Smooth muscle cell (in vitro differentiated cells): ENCODE measurements at regions not wholly inside any gene's neighbourhood (a gene's known extent, or its start where the extent isn't known, plus 50 kb on each side); places are given as distances from the start of the nearest gene placed in this dataset.

Source experiments
- DNase-seq: peaks from one replicate; lab custom pipeline; 2025; ENCODE audit not compliant: unreplicated experiment; lab: John Stamatoyannopoulos, UW
- H2AFZ ChIP-seq: fragments of 200-600 bp; sonication (generic); 2 replicates; pipeline ENCODE4 v1.6.0; 2016; ENCODE audit warnings: antibody characterized with exemption, low read depth, mild to moderate bottlenecking
- H3F3A ChIP-seq: fragments of 200-600 bp; sonication (generic); 2 replicates; pipeline ENCODE4 v1.6.0; 2017; ENCODE audit warnings: antibody characterized with exemption, low read depth
- H3K27ac ChIP-seq: fragments of 200-600 bp; sonication (generic); 2 replicates; pipeline ENCODE4 v1.5.1; 2016; ENCODE audit warnings: low read depth, mild to moderate bottlenecking
- H3K27me3 ChIP-seq: fragments of 200-600 bp; sonication (generic); 2 replicates; pipeline ENCODE4 v1.6.1; 2016; ENCODE audit warnings: low read depth, mild to moderate bottlenecking
- H3K36me3 ChIP-seq: fragments of 200-600 bp; sonication (generic); 2 replicates; pipeline ENCODE4 v1.5.1; 2016; ENCODE audit warnings: low read depth
- H3K4me1 ChIP-seq: fragments of 200-600 bp; sonication (generic); 2 replicates; pipeline ENCODE4 v1.5.1; 2016; ENCODE audit warnings: low read depth
- H3K4me2 ChIP-seq: fragments of 200-600 bp; sonication (generic); 2 replicates; pipeline ENCODE4 v1.6.0; 2016; ENCODE audit warnings: mild to moderate bottlenecking
- H3K4me3 ChIP-seq: fragments of 200-600 bp; sonication (generic); 2 replicates; pipeline ENCODE4 v1.5.1; 2016; ENCODE audit warnings: mild to moderate bottlenecking
- H3K79me2 ChIP-seq: fragments of 200-600 bp; sonication (generic); 2 replicates; pipeline ENCODE4 v1.6.0; 2016; ENCODE audit warnings: low read depth, mild to moderate bottlenecking
- H3K9ac ChIP-seq: fragments of 200-600 bp; sonication (generic); 2 replicates; pipeline ENCODE4 v1.6.0; 2016; ENCODE audit warnings: low read depth
- H3K9me3 ChIP-seq: fragments of 200-600 bp; sonication (generic); replicated peaks from 2 replicates; pipeline ENCODE4 v1.5.1; 2016; ENCODE audit warnings: low read depth
- H4K20me1 ChIP-seq: fragments of 200-600 bp; sonication (generic); 2 replicates; pipeline ENCODE4 v1.6.0; 2016; ENCODE audit warnings: low read depth
- CTCF ChIP-seq: fragments of 200-600 bp; sonication (generic); IDR thresholded peaks from 2 replicates; pipeline ENCODE4 v1.5.1; 2017; ENCODE audit warnings: borderline replicate concordance, mild to moderate bottlenecking, antibody characterized with exemption; ENCODE audit not compliant: insufficient read depth, poor library complexity, severe bottlenecking
- WGBS: methylation state at CpG from one replicate; pipeline ENCODE4 v1.1.7; 2016; ENCODE audit warnings: low lambda C conversion rate; 5-methylcytosine and 5-hydroxymethylcytosine counted together

GRCh38 chr13:110807546-110807945 lies 94.0 kb downstream of the ING1 start:
- Histone ChIP-seq H3K9ac (no peak overlapping the region), H4K20me1 (no peaks in the 10 kb centered on the region), H3K4me1 (no peaks in the 10 kb centered on the region), H2AFZ (no peak overlapping the region), H3K79me2 (no peaks in the 10 kb centered on the region), H3K27me3 (no peaks in the 10 kb centered on the region), H3F3A (no peaks in the 10 kb centered on the region), H3K9me3 (no peaks in the 10 kb centered on the region), H3K4me2 (no peak overlapping the region), H3K36me3 (no peaks in the 10 kb centered on the region), H3K4me3 (no peak overlapping the region), H3K27ac (no peak overlapping the region)
- DNase-seq, result no peak
- WGBS, result 100% methylated on average over 1 of the region's 1 CpG
- no peak for TF ChIP-seq CTCF

- H3K27me3 ChIP-seq, result no peaks in the 10 kb centered on the region
- H4K20me1 ChIP-seq, result no peaks in the 10 kb centered on the region
- no peak overlapping the region for H3K9ac ChIP-seq
- no peak for DNase-seq
- no peak overlapping the region for H3K27ac ChIP-seq
- H3K4me3 ChIP-seq, result no peak overlapping the region
- TF ChIP-seq CTCF, result no peak
- no peak overlapping the region for H2AFZ ChIP-seq
- H3K4me1 ChIP-seq, result no peaks in the 10 kb centered on the region
- no peak overlapping the region for H3K4me2 ChIP-seq
- no peaks in the 10 kb centered on the region for H3K9me3 ChIP-seq
- H3K36me3 ChIP-seq, result no peaks in the 10 kb centered on the region
- WGBS, result 72% methylated on average over 4 of the region's 4 CpGs
- H3K79me2 ChIP-seq, result no peaks in the 10 kb centered on the region
- no peaks in the 10 kb centered on the region for H3F3A ChIP-seq
These were observed 94.6 kb downstream of the ING1 start for GRCh38 chr13:110808138-110808537.

GRCh38 chr13:110809871-110810486 lies 96.5 kb downstream of the ING1 start:
- H3K27ac ChIP-seq, result no peak overlapping the region
- no peaks in the 10 kb centered on the region for H3K9me3 ChIP-seq
- no peak overlapping the region for H2AFZ ChIP-seq
- H3K27me3 ChIP-seq, result no peaks in the 10 kb centered on the region
- no peak overlapping the region for H3K4me2 ChIP-seq
- no peaks in the 10 kb centered on the region for H3K79me2 ChIP-seq
- H3K36me3 ChIP-seq, result no peaks in the 10 kb centered on the region
- no peaks in the 10 kb centered on the region for H3F3A ChIP-seq
- H3K4me3 ChIP-seq, result no peak overlapping the region
- no peaks in the 10 kb centered on the region for H3K4me1 ChIP-seq
- 86% methylated on average over 10 of the region's 10 CpGs for WGBS
- H4K20me1 ChIP-seq, result no peaks in the 10 kb centered on the region
- no peak for TF ChIP-seq CTCF
- no peak for DNase-seq
- no peak overlapping the region for H3K9ac ChIP-seq

GRCh38 chr13:110811008-110811720 lies 97.7 kb downstream of the ING1 start:
- no peak for DNase-seq
- 85% methylated on average over 16 of the region's 16 CpGs for WGBS
- Histone ChIP-seq H3K4me1 (no peaks in the 10 kb centered on the region), H2AFZ (no peak overlapping the region), H3K79me2 (no peaks in the 10 kb centered on the region), H3K27me3 (no peaks in the 10 kb centered on the region), H3K9ac (no peak overlapping the region), H3F3A (no peaks in the 10 kb centered on the region), H3K36me3 (no peaks in the 10 kb centered on the region), H3K27ac (no peak overlapping the region), H3K9me3 (no peaks in the 10 kb centered on the region), H3K4me2 (no peak overlapping the region), H4K20me1 (no peaks in the 10 kb centered on the region), H3K4me3 (no peak overlapping the region)
- no peak for TF ChIP-seq CTCF
